SK-N-MC (cell line): ENCODE measurements at regions not wholly inside any gene's neighbourhood (a gene's known extent, or its start where the extent isn't known, plus 50 kb on each side); places are given as distances from the start of the nearest gene placed in this dataset.

ENCODE experiments used
- EZH2 ChIP-seq: fragments of 200-600 bp; sonication (generic); IDR thresholded peaks from one replicate; pipeline ENCODE4 v1.6.1; 2017; ENCODE audit warnings: antibody characterized with exemption
- POLR2AphosphoS5 ChIP-seq: IDR thresholded peaks from 2 replicates; pipeline ENCODE4 v1.6.1; 2012; ENCODE audit warnings: mild to moderate bottlenecking, low read depth, low read length, borderline replicate concordance

DNA sequence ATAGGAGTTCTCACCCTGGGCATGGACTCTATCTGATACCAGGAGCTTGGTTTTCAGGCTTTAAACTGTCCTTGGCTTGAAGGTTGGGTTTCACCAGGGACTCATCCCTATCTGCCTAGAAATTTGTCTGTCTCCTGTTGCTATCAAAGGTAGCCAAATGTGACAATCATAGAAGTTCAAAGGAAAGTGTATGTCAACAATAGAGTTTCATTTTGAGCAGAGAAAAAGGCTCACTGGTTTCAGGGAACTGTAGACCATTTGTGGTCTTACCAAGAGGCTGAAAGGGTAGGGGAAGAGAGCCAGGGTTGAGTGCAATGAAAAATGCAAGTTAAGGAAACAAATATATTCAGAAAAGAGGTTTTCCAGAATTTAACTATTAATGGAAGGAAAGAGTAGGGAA is 966.8 kb upstream of the CITED2 start:
- TF ChIP-seq EZH2 = no peak
- no peak for TF ChIP-seq POLR2AphosphoS5
